HFFc6 (cell line): ENCODE measurements at regions not wholly inside any gene's neighbourhood (a gene's known extent, or its start where the extent isn't known, plus 50 kb on each side); places are given as distances from the start of the nearest gene placed in this dataset.

Source experiments
- DNase-seq: peaks from one replicate; pipeline ENCODE4 v3.0.0-alpha.2; 2018
- H3K27ac Mint-ChIP-seq: 2 replicates; pipeline ENCODE4 v1.8.0; 2020; ENCODE audit warnings: mild to moderate bottlenecking, mixed read lengths
- H3K27me3 Mint-ChIP-seq: 2 replicates; pipeline ENCODE4 v1.8.0; 2021; ENCODE audit warnings: mild to moderate bottlenecking, moderate library complexity, mixed read lengths; ENCODE audit not compliant: insufficient read depth
- H3K36me3 Mint-ChIP-seq: 2 replicates; pipeline ENCODE4 v1.8.0; 2021; ENCODE audit warnings: low read depth, mixed read lengths
- H3K4me1 Mint-ChIP-seq: 2 replicates; pipeline ENCODE4 v1.8.0; 2020; ENCODE audit warnings: low read depth, mixed read lengths
- H3K4me3 Mint-ChIP-seq: 2 replicates; pipeline ENCODE4 v1.8.0; 2020; ENCODE audit warnings: mild to moderate bottlenecking, moderate library complexity, mixed read lengths
- H3K9me3 Mint-ChIP-seq: 2 replicates; pipeline ENCODE4 v1.8.0; 2020; ENCODE audit warnings: mild to moderate bottlenecking, mixed read lengths
- CTCF ChIP-seq: fragments of 200-600 bp; sonication (generic); IDR thresholded peaks from 2 replicates; pipeline ENCODE4 v1.5.0; 2021; ENCODE audit warnings: antibody characterized with exemption, mild to moderate bottlenecking

GRCh38 chr6:165718491-165718891 lies 55.5 kb upstream of the PDE10A start:
- H3K36me3 Mint-ChIP-seq, result no peaks in the 10 kb centered on the region
- TF ChIP-seq CTCF, result no peak
- H3K27me3 Mint-ChIP-seq, result no peaks in the 10 kb centered on the region; the same call in 1 of the 2 replicates
- no peak for DNase-seq
- no peak overlapping the region for H3K27ac Mint-ChIP-seq
- no peak overlapping the region for H3K4me3 Mint-ChIP-seq
- no peaks in the 10 kb centered on the region for H3K4me1 Mint-ChIP-seq
- H3K9me3 Mint-ChIP-seq, result peaks cover 73% of the 10 kb centered on the region

- no peak overlapping the region for H3K27ac Mint-ChIP-seq
- H3K36me3 Mint-ChIP-seq, result no peaks in the 10 kb centered on the region
- DNase-seq, result no peak
- peaks cover 79% of the 10 kb centered on the region for H3K9me3 Mint-ChIP-seq
- TF ChIP-seq CTCF, result no peak
- no peaks in the 10 kb centered on the region for H3K4me1 Mint-ChIP-seq
- no peaks in the 10 kb centered on the region; the same call in 1 of the 2 replicates for H3K27me3 Mint-ChIP-seq
- H3K4me3 Mint-ChIP-seq, result no peak overlapping the region
These were observed 54.9 kb upstream of the PDE10A start for GRCh38 chr6:165717732-165718465.

GRCh38 chr6:165716886-165717285 lies 53.8 kb upstream of the PDE10A start:
- Mint-ChIP-seq H3K4me1 (no peaks in the 10 kb centered on the region), H3K4me3 (no peak overlapping the region), H3K36me3 (no peaks in the 10 kb centered on the region), H3K9me3 (peaks cover 75% of the 10 kb centered on the region), H3K27me3 (no peaks in the 10 kb centered on the region; the same call in none of the 2 replicates), H3K27ac (no peak overlapping the region)
- no peak for DNase-seq
- no peak for TF ChIP-seq CTCF

GRCh38 chr6:165715428-165715827 lies 52.4 kb upstream of the PDE10A start:
- Mint-ChIP-seq H3K27me3 (no peaks in the 10 kb centered on the region; the same call in none of the 2 replicates), H3K4me1 (no peaks in the 10 kb centered on the region), H3K9me3 (peaks cover 72% of the 10 kb centered on the region), H3K4me3 (no peak overlapping the region), H3K36me3 (no peaks in the 10 kb centered on the region; the same call in 1 of the 2 replicates), H3K27ac (no peak overlapping the region)
- TF ChIP-seq CTCF, result no peak
- no peak for DNase-seq

- no peaks in the 10 kb centered on the region; the same call in none of the 2 replicates for H3K27me3 Mint-ChIP-seq
- H3K9me3 Mint-ChIP-seq, result peaks cover 76% of the 10 kb centered on the region
- no peaks in the 10 kb centered on the region for H3K4me1 Mint-ChIP-seq
- H3K27ac Mint-ChIP-seq, result no peak overlapping the region
- H3K4me3 Mint-ChIP-seq, result no peak overlapping the region
- H3K36me3 Mint-ChIP-seq, result peaks cover 2% of the 10 kb centered on the region; the same call in 1 of the 2 replicates
- TF ChIP-seq CTCF, result no peak
- no peak for DNase-seq
These were observed 51.9 kb upstream of the PDE10A start for GRCh38 chr6:165714907-165715306.
